CD4-positive, alpha-beta memory T cell (primary cell): ENCODE measurements at regions not wholly inside any gene's neighbourhood (a gene's known extent, or its start where the extent isn't known, plus 50 kb on each side); places are given as distances from the start of the nearest gene placed in this dataset.

Experiments
- CTCF ChIA-PET: fragments of 350-600 bp; sonication (Branson Sonifier 250); formaldehyde crosslinking; loops from one replicate; lab custom pipeline; 2021; ENCODE audit warnings: inconsistent platforms; ENCODE audit not compliant: partially characterized antibody; lab: Charles Lee
- POLR2A ChIA-PET: fragments of 350-600 bp; sonication (Branson Sonifier 250); formaldehyde crosslinking; loops from one replicate; lab custom pipeline; 2021; ENCODE audit not compliant: partially characterized antibody; lab: Charles Lee
- DNase-seq, 5 donors: peaks; one replicate each; pipeline versions ENCODE4 v3.0.0 to v3.0.0-alpha.2; 2020 to 2022; ENCODE audit warnings: mixed read lengths in 1 of 5
- H3K27ac ChIP-seq: one replicate; pipeline ENCODE4 v1.7.0; 2013; ENCODE audit warnings: low read depth, low read length
- H3K27me3 ChIP-seq: 2 replicates; pipeline ENCODE4 v1.7.0; 2013; ENCODE audit warnings: mild to moderate bottlenecking, low read length, moderate library complexity; ENCODE audit not compliant: insufficient read depth
- H3K36me3 ChIP-seq: 2 replicates; pipeline ENCODE4 v1.7.0; 2013; ENCODE audit warnings: mild to moderate bottlenecking, low read length, moderate library complexity; ENCODE audit not compliant: insufficient read depth
- H3K4me1 ChIP-seq: 2 replicates; pipeline ENCODE4 v1.7.0; 2013; ENCODE audit warnings: mild to moderate bottlenecking, low read length, moderate library complexity; ENCODE audit not compliant: insufficient read depth
- H3K4me3 ChIP-seq, 2 donors: one replicate each; pipeline ENCODE4 v1.7.0; 2013; ENCODE audit warnings: low read length in 2 of 2, mild to moderate bottlenecking in 1 of 2
- H3K9me3 ChIP-seq, 2 donors: one replicate each; pipeline ENCODE4 v1.7.0; 2013; ENCODE audit warnings: low read length in 2 of 2, control low read depth in 1 of 2; ENCODE audit not compliant: control insufficient read depth in 1 of 2
- H3K27ac Mint-ChIP-seq, 7 donors: one replicate each; pipeline ENCODE4 v1.8.0; 2020 to 2021; ENCODE audit warnings: mixed read lengths in 7 of 7, mild to moderate bottlenecking in 6 of 7, inconsistent platforms in 3 of 7, moderate library complexity in 3 of 7
- H3K27me3 Mint-ChIP-seq, 2 donors: one replicate each; pipeline ENCODE4 v1.8.0; 2020 to 2021; ENCODE audit warnings: mixed read lengths in 2 of 2
- H3K36me3 Mint-ChIP-seq, 2 donors: one replicate each; pipeline ENCODE4 v1.8.0; 2020 to 2021; ENCODE audit warnings: mixed read lengths in 2 of 2, inconsistent platforms in 1 of 2, mild to moderate bottlenecking in 1 of 2
- H3K4me1 Mint-ChIP-seq, 4 donors: one replicate each; pipeline ENCODE4 v1.8.0; 2020 to 2021; ENCODE audit warnings: mixed read lengths in 4 of 4, mild to moderate bottlenecking in 1 of 4
- H3K4me3 Mint-ChIP-seq, 8 donors: one replicate each; pipeline ENCODE4 v1.8.0; 2020 to 2021; ENCODE audit warnings: mixed read lengths in 8 of 8, mild to moderate bottlenecking in 7 of 8, moderate library complexity in 6 of 8, inconsistent platforms in 3 of 8
- H3K9me3 Mint-ChIP-seq, 8 donors: one replicate each; pipeline ENCODE4 v1.8.0; 2020 to 2021; ENCODE audit warnings: mixed read lengths in 8 of 8, mild to moderate bottlenecking in 5 of 8, inconsistent platforms in 3 of 8, moderate library complexity in 1 of 8
- intact Hi-C: fragments of 100-400 bp; cut with micrococcal nuclease; formaldehyde crosslinking; loops from one replicate; pipeline ENCODE4 v1.15.1; 2023

DNA sequence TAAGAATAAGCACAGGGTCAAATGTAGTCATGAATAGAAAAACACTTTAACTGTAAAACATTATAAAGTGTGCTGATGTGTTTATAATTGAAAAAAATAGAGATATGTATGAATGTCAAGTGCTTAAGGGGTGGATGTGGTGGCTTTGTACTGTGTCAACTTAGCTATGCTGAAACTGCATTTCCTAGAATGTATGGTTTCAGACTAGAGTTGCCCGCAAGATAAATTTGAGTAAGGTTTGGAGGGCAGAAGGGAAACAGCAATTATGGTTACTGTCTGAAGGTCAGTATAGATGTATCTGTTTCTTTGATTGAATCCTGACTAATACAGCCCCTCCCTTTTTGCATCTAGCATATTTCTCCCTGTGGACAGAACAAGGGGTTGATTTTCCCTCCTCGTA lies 288.1 kb upstream of the MOCS1 start:
- no peaks in the 10 kb centered on the region for H3K4me1 Mint-ChIP-seq
- H3K4me3 Mint-ChIP-seq = no peak overlapping the region
- ChIA-PET POLR2A (no interaction called here), CTCF (no interaction called here)
- Histone ChIP-seq H3K4me3 (no peak overlapping the region), H3K27me3 (no peaks in the 10 kb centered on the region), H3K9me3 (no peaks in the 10 kb centered on the region), H3K36me3 (no peaks in the 10 kb centered on the region), H3K27ac (no peak overlapping the region), H3K4me1 (no peaks in the 10 kb centered on the region)
- H3K27ac Mint-ChIP-seq = no peak overlapping the region
- intact Hi-C loops = no loop called here
- H3K9me3 Mint-ChIP-seq = peaks cover 0 to 12% (median 1%) of the 10 kb centered on the region in 8 donors
- no peak for DNase-seq
- no peaks in the 10 kb centered on the region for H3K36me3 Mint-ChIP-seq
- peaks cover 0 to 4% of the 10 kb centered on the region in 2 donors for H3K27me3 Mint-ChIP-seq

GRCh38 chr6:40219799-40220198 lies 285.5 kb upstream of the MOCS1 start:
- intact Hi-C loops = no loop called here
- no peak overlapping the region for H3K27ac Mint-ChIP-seq
- H3K4me1 ChIP-seq = no peaks in the 10 kb centered on the region
- H3K36me3 ChIP-seq = no peaks in the 10 kb centered on the region
- H3K27me3 Mint-ChIP-seq = peaks cover 0 to under 1% of the 10 kb centered on the region in 2 donors
- POLR2A ChIA-PET = no interaction called here
- no peaks in the 10 kb centered on the region for H3K9me3 ChIP-seq
- H3K36me3 Mint-ChIP-seq = no peaks in the 10 kb centered on the region
- DNase-seq = no peak
- no peak overlapping the region for H3K27ac ChIP-seq
- no peaks in the 10 kb centered on the region for H3K27me3 ChIP-seq
- H3K4me1 Mint-ChIP-seq = no peaks in the 10 kb centered on the region
- CTCF ChIA-PET = no interaction called here
- H3K9me3 Mint-ChIP-seq = peaks cover 0 to 6% (median 1%) of the 10 kb centered on the region in 8 donors
- no peak overlapping the region for H3K4me3 ChIP-seq
- H3K4me3 Mint-ChIP-seq = no peak overlapping the region

- H3K36me3 ChIP-seq = no peaks in the 10 kb centered on the region
- Mint-ChIP-seq H3K4me3 (no peak overlapping the region), H3K9me3 (peaks cover 0 to 15% (median 5%) of the 10 kb centered on the region in 8 donors), H3K36me3 (no peaks in the 10 kb centered on the region), H3K27ac (no peak overlapping the region), H3K4me1 (no peaks in the 10 kb centered on the region), H3K27me3 (peaks cover 3% of the 10 kb centered on the region in 2 donors)
- POLR2A ChIA-PET = no interaction called here
- no peak overlapping the region for H3K27ac ChIP-seq
- intact Hi-C loops = no loop called here
- no peak overlapping the region for H3K4me3 ChIP-seq
- no peak for DNase-seq
- no peaks in the 10 kb centered on the region for H3K4me1 ChIP-seq
- no peaks in the 10 kb centered on the region for H3K27me3 ChIP-seq
- peaks cover 0 to 9% of the 10 kb centered on the region in 2 donors for H3K9me3 ChIP-seq
- CTCF ChIA-PET = no interaction called here
Observed at GRCh38 chr6:40210628-40211056, 276.4 kb upstream of the MOCS1 start.

GRCh38 chr6:40205801-40206200 lies 271.5 kb upstream of the MOCS1 start:
- no peak overlapping the region for H3K27ac ChIP-seq
- CTCF ChIA-PET = no interaction called here
- H3K27me3 ChIP-seq = no peaks in the 10 kb centered on the region
- peaks cover 2 to 3% of the 10 kb centered on the region in 2 donors for H3K27me3 Mint-ChIP-seq
- H3K36me3 ChIP-seq = no peaks in the 10 kb centered on the region
- DNase-seq = no peak
- no peaks in the 10 kb centered on the region for H3K36me3 Mint-ChIP-seq
- no peak overlapping the region for H3K4me3 ChIP-seq
- intact Hi-C loops = no loop called here
- POLR2A ChIA-PET = no interaction called here
- H3K4me1 Mint-ChIP-seq = no peaks in the 10 kb centered on the region
- no peaks in the 10 kb centered on the region for H3K4me1 ChIP-seq
- H3K9me3 ChIP-seq = peaks cover 0 to 18% of the 10 kb centered on the region in 2 donors
- H3K27ac Mint-ChIP-seq = no peak overlapping the region
- no peak overlapping the region for H3K4me3 Mint-ChIP-seq
- peaks cover 11 to 47% (median 22%) of the 10 kb centered on the region in 8 donors for H3K9me3 Mint-ChIP-seq

- H3K27ac ChIP-seq = no peak overlapping the region
- Mint-ChIP-seq H3K4me1 (no peaks in the 10 kb centered on the region), H3K27ac (no peak overlapping the region), H3K36me3 (no peaks in the 10 kb centered on the region), H3K4me3 (no peak overlapping the region), H3K27me3 (peaks cover 2 to 3% of the 10 kb centered on the region in 2 donors), H3K9me3 (peaks cover 10 to 50% (median 22%) of the 10 kb centered on the region in 8 donors)
- H3K36me3 ChIP-seq = no peaks in the 10 kb centered on the region
- no peak overlapping the region for H3K4me3 ChIP-seq
- ChIA-PET POLR2A (no interaction called here), CTCF (no interaction called here)
- no peak for DNase-seq
- H3K9me3 ChIP-seq = peaks cover 0 to 18% of the 10 kb centered on the region in 2 donors
- H3K27me3 ChIP-seq = no peaks in the 10 kb centered on the region
- H3K4me1 ChIP-seq = no peaks in the 10 kb centered on the region
- intact Hi-C loops = no loop called here
Observed at GRCh38 chr6:40205004-40205403, 270.7 kb upstream of the MOCS1 start.

GRCh38 chr6:40197371-40197770 lies 263.1 kb upstream of the MOCS1 start:
- no peaks in the 10 kb centered on the region for H3K36me3 Mint-ChIP-seq
- H3K27me3 Mint-ChIP-seq = peaks cover 0 to 4% of the 10 kb centered on the region in 2 donors
- Histone ChIP-seq H3K27ac (no peak overlapping the region), H3K9me3 (no peaks in the 10 kb centered on the region), H3K4me3 (no peak overlapping the region), H3K27me3 (no peaks in the 10 kb centered on the region), H3K4me1 (no peaks in the 10 kb centered on the region), H3K36me3 (no peaks in the 10 kb centered on the region)
- ChIA-PET CTCF (no interaction called here), POLR2A (no interaction called here)
- intact Hi-C loops = no loop called here
- H3K27ac Mint-ChIP-seq = no peak overlapping the region
- no peak overlapping the region for H3K4me3 Mint-ChIP-seq
- peaks cover 0 to 2% (median 0%) of the 10 kb centered on the region in 4 donors for H3K4me1 Mint-ChIP-seq
- no peak for DNase-seq
- peaks cover 0 to 14% (median 2%) of the 10 kb centered on the region in 8 donors for H3K9me3 Mint-ChIP-seq

DNA sequence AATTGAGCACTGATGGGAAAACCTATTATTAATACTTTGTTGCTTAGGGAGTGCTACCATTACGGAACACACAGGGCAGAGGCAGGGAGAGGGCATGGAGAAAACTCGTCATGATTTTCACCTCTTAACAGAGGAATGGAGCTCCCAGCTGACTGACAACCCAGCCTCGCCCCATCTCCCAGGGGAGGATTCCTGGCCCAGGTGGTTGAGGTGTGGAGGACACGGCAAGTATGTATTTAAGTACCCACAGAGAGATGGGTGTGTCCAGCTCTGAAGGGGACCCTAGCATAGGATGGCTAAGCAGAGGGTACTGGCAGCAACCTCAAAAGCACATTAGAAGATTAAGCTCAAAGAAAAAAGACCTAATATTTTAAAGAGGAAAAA lies 261.9 kb upstream of the MOCS1 start:
- Histone ChIP-seq H3K27ac (no peak overlapping the region), H3K4me3 (no peak overlapping the region), H3K36me3 (no peaks in the 10 kb centered on the region), H3K27me3 (no peaks in the 10 kb centered on the region), H3K4me1 (no peaks in the 10 kb centered on the region), H3K9me3 (no peaks in the 10 kb centered on the region)
- DNase-seq = no peak
- ChIA-PET CTCF (interaction anchor here (1.1 kb wide), 1 partner anchor 23 kb away, joined by 3 read pairs; no protein-coding TSS in a partner anchor), POLR2A (no interaction called here)
- Mint-ChIP-seq H3K27me3 (peaks cover 0 to 4% of the 10 kb centered on the region in 2 donors), H3K36me3 (no peaks in the 10 kb centered on the region), H3K9me3 (peaks cover 0 to 3% (median 0%) of the 10 kb centered on the region in 8 donors), H3K4me1 (peaks cover 0 to 2% (median 0%) of the 10 kb centered on the region in 4 donors), H3K27ac (no peak overlapping the region), H3K4me3 (no peak overlapping the region)
- intact Hi-C loops = no loop called here
